ENCODE measurements at regions not wholly inside any gene's neighbourhood (a gene's known extent, or its start where the extent isn't known, plus 50 kb on each side); places are given as distances from the start of the nearest gene placed in this dataset.
A peak's percentile ranks its signal among the peaks of the same experiment; 100 is the strongest.

GRCh38 chr7:91323626-91324158, 59.5 kb downstream of the FZD1 start:
- no peak for DNase-seq (ENCODE audit: low spot score)

- no peak for DNase-seq (ENCODE audit: low spot score)
Observed at GRCh38 chr7:91324663-91325062, 60.4 kb downstream of the FZD1 start.

- no peak for DNase-seq (ENCODE audit: low spot score)
Observed at GRCh38 chr7:91325726-91326125, 61.5 kb downstream of the FZD1 start.

- no peak for DNase-seq (ENCODE audit: low spot score)
Observed at GRCh38 chr7:91326516-91327199, 62.4 kb downstream of the FZD1 start.

- DNase-seq (ENCODE audit: low spot score), result no peak
Observed at GRCh38 chr7:91327346-91327745, 63.1 kb downstream of the FZD1 start.

- no peak for DNase-seq (ENCODE audit: low spot score)
Observed at GRCh38 chr7:91329571-91329970, 65.3 kb downstream of the FZD1 start.

GRCh38 chr7:91330191-91330808, 66.1 kb downstream of the FZD1 start:
- no peak for DNase-seq (ENCODE audit: low spot score)

GRCh38 chr7:91330866-91331265, 66.6 kb downstream of the FZD1 start:
- DNase-seq (ENCODE audit: low spot score), result no peak

GRCh38 chr7:91336106-91336505, 71.9 kb downstream of the FZD1 start:
- no peak for DNase-seq (ENCODE audit: low spot score)

GRCh38 chr7:91338226-91339020, 74.2 kb downstream of the FZD1 start:
- DNase-seq (ENCODE audit: low spot score), result no peak

- DNase-seq (ENCODE audit: low spot score), result no peak
Observed at GRCh38 chr7:91342346-91342745, 78.1 kb downstream of the FZD1 start.

- no peak for DNase-seq (ENCODE audit: low spot score)
Observed at GRCh38 chr7:91343420-91343960, 79.3 kb downstream of the FZD1 start.

GRCh38 chr7:91343996-91344629, 79.9 kb downstream of the FZD1 start:
- DNase-seq (ENCODE audit: low spot score), result no peak

- DNase-seq (ENCODE audit: low spot score), result no peak
Observed at GRCh38 chr7:91344911-91345310, 80.7 kb downstream of the FZD1 start.

GRCh38 chr7:91345449-91345848, 81.2 kb downstream of the FZD1 start:
- DNase-seq (ENCODE audit: low spot score), result no peak

- DNase-seq (ENCODE audit: low spot score), result no peak
Observed at GRCh38 chr7:91346426-91346825, 82.2 kb downstream of the FZD1 start.

GRCh38 chr7:91347290-91347689, 83.1 kb downstream of the FZD1 start:
- no peak for DNase-seq (ENCODE audit: low spot score)

- DNase-seq (ENCODE audit: low spot score), result no peak
Observed at GRCh38 chr7:91348711-91349110, 84.5 kb downstream of the FZD1 start.

GRCh38 chr7:91351374-91351773, 87.1 kb downstream of the FZD1 start:
- peak; percentile 42 for DNase-seq (ENCODE audit: low spot score)

- DNase-seq (ENCODE audit: low spot score), result no peak
Observed at GRCh38 chr7:91352091-91352490, 87.9 kb downstream of the FZD1 start.

GRCh38 chr7:91353848-91354247, 89.6 kb downstream of the FZD1 start:
- DNase-seq (ENCODE audit: low spot score), result no peak

All from putamen (tissue), 1 donor.